ENCODE measurements at regions not wholly inside any gene's neighbourhood (a gene's known extent, or its start where the extent isn't known, plus 50 kb on each side); places are given as distances from the start of the nearest gene placed in this dataset.
A peak's percentile ranks its signal among the peaks of the same experiment; 100 is the strongest.
"Not testable (repeated sequence)": the region's sequence is repeated elsewhere in the genome, so short reads cannot be mapped to it uniquely, and the experiment has no call there.

GRCh38 chr2:238775591-238775990 is 72.3 kb upstream of the TWIST2 start:
- no peaks in the 10 kb centered on the region for H3K4me1 ChIP-seq
- no peaks in the 10 kb centered on the region for H3K36me3 ChIP-seq (replicated peaks)
- no peak for DNase-seq (ENCODE audit: low spot score in 2 of 2)
- no peaks in the 10 kb centered on the region for H3K9me3 ChIP-seq
- in situ Hi-C loops (cut with MboI; ENCODE audit: low sequenced_read_pairs), result no loop called here
- no peak overlapping the region for H3K4me3 ChIP-seq
- H3K27me3 ChIP-seq (ENCODE audit: low read depth), result no peaks in the 10 kb centered on the region

DNA sequence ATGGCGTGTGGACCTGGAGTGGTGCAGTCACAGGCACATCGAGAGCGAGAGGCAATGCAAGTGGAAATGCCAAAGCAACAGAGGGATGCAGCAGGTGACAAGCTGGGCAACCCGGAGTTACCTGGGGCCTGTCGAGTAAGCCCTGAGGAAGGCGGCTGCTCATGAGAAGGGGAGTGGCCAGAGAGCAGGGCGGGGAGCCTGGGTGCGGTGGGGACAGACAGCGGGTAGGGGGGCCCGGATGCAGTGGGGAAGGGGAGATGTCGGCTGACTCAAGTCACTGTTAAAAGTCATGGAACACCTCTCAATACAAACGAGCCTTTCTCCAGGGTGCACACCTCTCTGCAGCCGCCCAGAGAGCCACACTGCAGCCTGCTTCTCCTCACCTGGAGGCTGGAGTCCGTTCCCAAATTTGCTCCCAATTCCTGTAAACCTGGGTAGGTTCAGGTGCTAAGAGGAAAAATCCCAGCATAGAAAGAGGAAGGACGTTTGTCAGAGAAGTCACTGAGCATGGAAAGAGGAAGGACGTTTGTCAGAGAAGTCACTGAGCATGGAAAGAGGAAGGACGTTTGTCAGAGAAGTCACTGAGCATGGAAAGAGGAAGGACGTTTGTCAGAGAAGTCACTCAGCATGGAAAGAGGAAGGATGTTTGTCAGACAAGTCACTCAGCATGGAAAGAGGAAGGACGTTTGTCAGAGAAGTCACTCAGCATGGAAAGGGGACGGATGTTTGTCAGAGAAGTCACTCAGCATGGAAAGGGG is 71.7 kb upstream of the TWIST2 start:
- in situ Hi-C loops (cut with MboI; ENCODE audit: low sequenced_read_pairs), result no loop called here
- Histone ChIP-seq H3K4me1 (no peaks in the 10 kb centered on the region), H3K4me3 (no peak overlapping the region), H3K27me3 (ENCODE audit: low read depth) (no peaks in the 10 kb centered on the region), H3K36me3 (replicated peaks) (no peaks in the 10 kb centered on the region), H3K9me3 (no peaks in the 10 kb centered on the region)
- no peak for DNase-seq (ENCODE audit: low spot score in 2 of 2)

GRCh38 chr2:238776761-238777046 is 71.2 kb upstream of the TWIST2 start:
- H3K36me3 ChIP-seq (replicated peaks); DNase-seq (ENCODE audit: low spot score in 2 of 2); H3K4me3 ChIP-seq; H3K4me1 ChIP-seq; H3K27me3 ChIP-seq (ENCODE audit: low read depth); in situ Hi-C loops (cut with MboI; ENCODE audit: low sequenced_read_pairs); H3K9me3 ChIP-seq: not testable (repeated sequence)

- Histone ChIP-seq H3K4me3 (no peak overlapping the region), H3K4me1 (no peaks in the 10 kb centered on the region), H3K27me3 (ENCODE audit: low read depth) (no peaks in the 10 kb centered on the region), H3K36me3 (replicated peaks) (no peaks in the 10 kb centered on the region), H3K9me3 (no peaks in the 10 kb centered on the region)
- DNase-seq (ENCODE audit: low spot score in 2 of 2), result no peak
- in situ Hi-C loops (cut with MboI; ENCODE audit: low sequenced_read_pairs), result no loop called here
Observed at GRCh38 chr2:238777369-238778067, 70.4 kb upstream of the TWIST2 start.

GRCh38 chr2:238784671-238785527 is 63.0 kb upstream of the TWIST2 start:
- no peaks in the 10 kb centered on the region for H3K36me3 ChIP-seq (replicated peaks)
- H3K27me3 ChIP-seq (ENCODE audit: low read depth), result peaks cover 16% of the 10 kb centered on the region
- H3K9me3 ChIP-seq, result no peaks in the 10 kb centered on the region
- peak; percentile 53 to 74 for DNase-seq (ENCODE audit: low spot score in 2 of 2)
- no peak overlapping the region for H3K4me3 ChIP-seq
- in situ Hi-C loops (cut with MboI; ENCODE audit: low sequenced_read_pairs), result no loop called here
- H3K4me1 ChIP-seq, result no peaks in the 10 kb centered on the region

- in situ Hi-C loops (cut with MboI; ENCODE audit: low sequenced_read_pairs), result no loop called here
- Histone ChIP-seq H3K36me3 (replicated peaks) (no peaks in the 10 kb centered on the region), H3K4me3 (no peak overlapping the region), H3K4me1 (no peaks in the 10 kb centered on the region), H3K27me3 (ENCODE audit: low read depth) (peaks cover 16% of the 10 kb centered on the region), H3K9me3 (no peaks in the 10 kb centered on the region)
- DNase-seq (ENCODE audit: low spot score in 2 of 2), result no peak
Observed at GRCh38 chr2:238785528-238785860, 62.4 kb upstream of the TWIST2 start.

DNA sequence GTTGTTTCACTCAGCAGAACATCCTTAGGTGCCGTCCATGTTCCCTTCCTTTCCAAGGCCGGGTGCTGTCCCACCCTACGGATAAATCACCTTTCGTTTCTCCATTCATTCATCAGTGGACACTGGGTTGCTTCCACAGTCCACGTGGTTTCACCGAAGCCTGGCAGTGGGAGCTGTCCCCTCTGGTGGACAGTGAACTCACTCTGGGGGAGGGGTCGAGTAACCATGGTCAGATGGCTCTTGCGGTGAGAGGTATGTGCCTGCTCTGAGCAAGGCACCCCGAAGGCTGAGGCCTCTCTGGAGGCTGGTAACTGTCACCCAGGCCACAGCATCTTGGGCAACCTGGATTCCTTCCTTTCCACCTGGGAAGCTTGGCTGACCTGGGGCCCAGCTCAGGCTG is 61.5 kb upstream of the TWIST2 start:
- Histone ChIP-seq H3K9me3 (no peaks in the 10 kb centered on the region), H3K4me1 (no peaks in the 10 kb centered on the region), H3K4me3 (no peak overlapping the region), H3K36me3 (replicated peaks) (no peaks in the 10 kb centered on the region), H3K27me3 (ENCODE audit: low read depth) (peaks cover 19% of the 10 kb centered on the region)
- DNase-seq (ENCODE audit: low spot score in 2 of 2), result no peak
- in situ Hi-C loops (cut with MboI; ENCODE audit: low sequenced_read_pairs), result no loop called here

DNA sequence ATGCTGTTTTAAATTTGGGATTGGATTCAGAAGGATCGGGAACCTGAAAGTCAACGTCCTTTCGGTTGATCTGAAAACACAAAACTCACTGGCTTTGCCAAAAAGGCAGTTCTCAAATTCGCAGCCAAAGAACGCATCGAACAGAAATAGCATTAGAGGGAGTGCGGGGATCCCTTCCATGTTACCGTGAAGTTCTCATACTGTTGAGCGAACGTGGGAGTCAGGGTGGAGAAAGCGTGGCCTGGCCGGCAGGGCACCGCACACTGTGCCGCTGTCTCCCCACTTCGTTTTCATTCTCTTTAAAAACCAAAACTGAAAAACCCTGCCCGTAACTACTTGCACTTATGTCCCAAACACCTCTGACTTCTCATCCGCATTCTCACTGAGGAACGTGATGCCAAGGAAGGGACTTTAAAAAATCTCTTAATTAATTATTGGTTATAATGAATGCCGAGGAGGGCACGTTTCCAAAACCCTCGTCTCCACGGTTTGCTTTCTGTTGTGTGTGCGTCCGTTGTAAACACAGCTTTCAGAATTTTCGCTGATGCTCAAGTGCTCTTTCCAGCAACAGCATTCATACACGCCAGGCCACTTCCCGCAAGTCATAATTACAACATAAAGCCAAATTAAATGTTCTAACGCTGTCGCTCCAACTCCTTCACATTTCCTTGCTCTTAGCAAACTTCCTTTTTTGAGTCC is 60.9 kb upstream of the TWIST2 start:
- peaks cover 19% of the 10 kb centered on the region for H3K27me3 ChIP-seq (ENCODE audit: low read depth)
- no peak overlapping the region for H3K4me3 ChIP-seq
- no peak for DNase-seq (ENCODE audit: low spot score in 2 of 2)
- H3K4me1 ChIP-seq, result no peaks in the 10 kb centered on the region
- in situ Hi-C loops (cut with MboI; ENCODE audit: low sequenced_read_pairs), result no loop called here
- H3K36me3 ChIP-seq (replicated peaks), result no peaks in the 10 kb centered on the region
- no peaks in the 10 kb centered on the region for H3K9me3 ChIP-seq

DNA sequence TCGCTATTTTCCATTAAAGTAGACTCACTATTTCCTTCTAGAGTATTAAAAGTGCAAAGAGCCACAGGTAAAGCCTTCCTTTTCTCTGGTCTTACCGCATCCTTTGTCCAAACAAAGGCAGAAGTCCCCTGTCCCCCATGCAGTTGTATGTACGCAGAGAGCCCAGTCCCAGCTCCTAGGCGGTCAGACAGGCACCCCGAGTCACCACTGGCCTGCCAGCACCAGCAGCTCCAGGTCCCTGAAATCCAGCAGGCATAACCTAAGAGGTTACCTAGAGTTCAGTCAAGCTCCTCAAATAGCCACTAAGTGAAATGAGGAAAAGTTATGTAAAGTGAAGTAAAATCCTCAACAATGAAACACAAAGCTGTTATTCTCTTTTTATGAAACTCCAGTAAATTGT is 60.4 kb upstream of the TWIST2 start:
- in situ Hi-C loops (cut with MboI; ENCODE audit: low sequenced_read_pairs), result no loop called here
- H3K4me3 ChIP-seq, result no peak overlapping the region

DNA sequence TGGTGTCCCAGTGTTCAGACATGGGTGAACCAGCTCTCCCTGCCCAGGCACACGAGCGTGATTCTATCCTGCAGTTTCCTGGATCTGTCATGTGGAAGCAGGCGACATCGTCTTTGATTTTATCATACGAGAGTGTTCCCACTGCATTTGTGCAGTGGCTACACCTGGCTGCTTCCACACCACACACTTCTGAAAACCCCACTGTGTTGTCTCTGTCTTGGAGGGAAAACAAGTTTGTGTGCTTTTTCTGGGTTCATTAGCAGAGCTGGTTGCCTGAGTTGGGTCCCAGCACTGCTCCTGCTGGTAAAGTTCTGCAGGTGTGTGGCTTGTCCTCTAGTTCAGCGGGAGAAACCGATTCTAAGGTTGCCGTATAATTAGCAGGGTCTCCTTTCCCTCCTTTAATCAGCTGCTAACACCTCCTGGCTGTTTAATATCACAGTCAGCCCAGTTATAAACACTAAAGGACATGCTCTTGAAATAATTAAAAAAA is 58.5 kb upstream of the TWIST2 start:
- in situ Hi-C loops (cut with MboI; ENCODE audit: low sequenced_read_pairs), result no loop called here

More for the DNA sequence above, 60.4 kb upstream of the TWIST2 start:
- Histone ChIP-seq H3K9me3 (no peaks in the 10 kb centered on the region), H3K4me1 (no peaks in the 10 kb centered on the region), H3K36me3 (replicated peaks) (no peaks in the 10 kb centered on the region), H3K27me3 (ENCODE audit: low read depth) (peaks cover 19% of the 10 kb centered on the region)
- DNase-seq (ENCODE audit: low spot score in 2 of 2), result no peak

GRCh38 chr2:238790126-238790832 is 57.6 kb upstream of the TWIST2 start:
- DNase-seq (ENCODE audit: low spot score in 2 of 2), result no peak
- H3K4me3 ChIP-seq, result no peak overlapping the region
- in situ Hi-C loops (cut with MboI; ENCODE audit: low sequenced_read_pairs), result no loop called here
- peaks cover 19% of the 10 kb centered on the region for H3K27me3 ChIP-seq (ENCODE audit: low read depth)
- H3K9me3 ChIP-seq, result no peaks in the 10 kb centered on the region
- H3K36me3 ChIP-seq (replicated peaks), result no peaks in the 10 kb centered on the region
- H3K4me1 ChIP-seq, result no peaks in the 10 kb centered on the region

More for the DNA sequence above, 58.5 kb upstream of the TWIST2 start:
- H3K36me3 ChIP-seq (replicated peaks), result no peaks in the 10 kb centered on the region
- no peaks in the 10 kb centered on the region for H3K9me3 ChIP-seq
- H3K4me3 ChIP-seq, result no peak overlapping the region
- peaks cover 19% of the 10 kb centered on the region for H3K27me3 ChIP-seq (ENCODE audit: low read depth)
- DNase-seq (ENCODE audit: low spot score in 2 of 2), result no peak
- no peaks in the 10 kb centered on the region for H3K4me1 ChIP-seq

DNA sequence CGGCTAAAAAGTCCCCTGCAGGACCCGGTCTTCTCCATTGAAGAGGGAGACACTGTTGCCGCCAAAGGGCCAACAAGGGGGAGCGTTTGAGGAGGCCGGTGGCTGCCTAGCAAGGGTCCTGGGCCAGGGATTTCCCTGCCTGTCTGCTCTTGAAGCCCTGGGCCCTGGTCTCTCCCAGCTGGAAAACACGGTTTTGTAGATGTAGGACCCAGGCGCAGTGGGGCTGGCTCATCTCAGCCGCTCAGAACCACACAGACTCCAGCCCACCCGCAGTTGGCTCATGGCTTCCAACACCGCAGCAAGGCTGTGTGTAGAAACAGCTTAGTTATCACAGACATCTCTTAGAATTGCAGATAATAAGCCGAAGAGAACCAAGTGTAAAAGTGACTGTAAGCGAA is 57.1 kb upstream of the TWIST2 start:
- no peak for DNase-seq (ENCODE audit: low spot score in 2 of 2)
- no peaks in the 10 kb centered on the region for H3K4me1 ChIP-seq
- peaks cover 19% of the 10 kb centered on the region for H3K27me3 ChIP-seq (ENCODE audit: low read depth)
- no peaks in the 10 kb centered on the region for H3K36me3 ChIP-seq (replicated peaks)
- in situ Hi-C loops (cut with MboI; ENCODE audit: low sequenced_read_pairs), result no loop called here
- H3K4me3 ChIP-seq, result no peak overlapping the region
- H3K9me3 ChIP-seq, result no peaks in the 10 kb centered on the region

DNA sequence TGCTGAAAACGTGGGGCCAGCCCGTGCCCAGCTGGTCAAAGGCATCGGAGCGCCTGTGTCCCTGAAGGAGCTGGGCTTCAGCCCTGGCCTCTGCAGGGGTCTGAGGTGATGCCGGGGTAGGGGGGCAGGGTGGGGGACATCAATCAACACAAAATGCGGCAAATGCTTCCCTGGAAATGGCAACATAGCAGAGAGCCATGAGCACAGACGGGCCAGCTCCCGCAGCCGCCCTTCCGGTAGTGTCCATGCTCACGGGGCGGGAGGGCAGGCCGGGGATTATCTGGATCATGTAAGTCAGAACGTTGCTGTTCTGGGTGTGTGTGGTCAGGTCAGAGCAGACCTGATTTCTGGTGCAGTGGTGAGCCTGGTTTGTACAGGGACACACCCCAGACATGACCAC is 56.5 kb upstream of the TWIST2 start:
- H3K36me3 ChIP-seq (replicated peaks), result no peaks in the 10 kb centered on the region
- no peak for DNase-seq (ENCODE audit: low spot score in 2 of 2)
- no peaks in the 10 kb centered on the region for H3K9me3 ChIP-seq
- H3K4me3 ChIP-seq, result no peak overlapping the region
- in situ Hi-C loops (cut with MboI; ENCODE audit: low sequenced_read_pairs), result no loop called here
- peaks cover 19% of the 10 kb centered on the region for H3K27me3 ChIP-seq (ENCODE audit: low read depth)
- H3K4me1 ChIP-seq, result no peaks in the 10 kb centered on the region

Data from HAP-1 (cell line).